Immature natural killer cell (primary cell): ENCODE measurements at regions not wholly inside any gene's neighbourhood (a gene's known extent, or its start where the extent isn't known, plus 50 kb on each side); places are given as distances from the start of the nearest gene placed in this dataset.
A peak's percentile ranks its signal among the peaks of the same experiment; 100 is the strongest.
"Not testable (repeated sequence)": the region's sequence is repeated elsewhere in the genome, so short reads cannot be mapped to it uniquely, and the experiment has no call there.

Experiments used
- DNase-seq, 3 donors: peaks; one replicate each; pipeline ENCODE4 v3.0.0; 2022; ENCODE audit warnings: mixed read lengths in 1 of 3
- H3K27ac Mint-ChIP-seq, 6 donors: one replicate each; pipeline ENCODE4 v1.8.0; 2020; ENCODE audit warnings: mixed read lengths in 6 of 6, mild to moderate bottlenecking in 5 of 6, inconsistent platforms in 4 of 6, moderate library complexity in 3 of 6
- H3K27me3 Mint-ChIP-seq, 3 donors: one replicate each; pipeline ENCODE4 v1.8.0; 2020 to 2021; ENCODE audit warnings: low read depth in 3 of 3, mild to moderate bottlenecking in 3 of 3, mixed read lengths in 3 of 3, moderate library complexity in 3 of 3, inconsistent platforms in 1 of 3
- H3K36me3 Mint-ChIP-seq, 3 donors: one replicate each; pipeline ENCODE4 v1.8.0; 2020; ENCODE audit warnings: mixed read lengths in 3 of 3, inconsistent platforms in 2 of 3, mild to moderate bottlenecking in 2 of 3
- H3K4me1 Mint-ChIP-seq, 2 donors: one replicate each; pipeline ENCODE4 v1.8.0; 2020; ENCODE audit warnings: inconsistent platforms in 2 of 2, mild to moderate bottlenecking in 2 of 2, mixed read lengths in 2 of 2, moderate library complexity in 1 of 2
- H3K4me3 Mint-ChIP-seq, 5 donors: one replicate each; pipeline ENCODE4 v1.8.0; 2020; ENCODE audit warnings: mild to moderate bottlenecking in 5 of 5, mixed read lengths in 5 of 5, inconsistent platforms in 3 of 5, moderate library complexity in 3 of 5
- H3K9me3 Mint-ChIP-seq, 6 donors: one replicate each; pipeline ENCODE4 v1.8.0; 2020; ENCODE audit warnings: mild to moderate bottlenecking in 6 of 6, mixed read lengths in 6 of 6, inconsistent platforms in 4 of 6, moderate library complexity in 3 of 6

GRCh38 chr3:43236008-43236407, 50.3 kb upstream of the SNRK start:
- no peak for DNase-seq
- Mint-ChIP-seq H3K27me3 (peaks cover 0 to 5% (median 2%) of the 10 kb centered on the region in 3 donors), H3K36me3 (peaks cover 0 to 3% (median 3%) of the 10 kb centered on the region in 3 donors), H3K4me3 (no peak overlapping the region), H3K9me3 (no peaks in the 10 kb centered on the region), H3K4me1 (peaks cover 13 to 18% of the 10 kb centered on the region in 2 donors), H3K27ac (no peak overlapping the region)

GRCh38 chr3:43233062-43233461, 53.3 kb upstream of the SNRK start:
- Mint-ChIP-seq H3K9me3 (peaks cover 2 to 4% (median 3%) of the 10 kb centered on the region in 6 donors), H3K27me3 (peaks cover 0 to 2% (median 0%) of the 10 kb centered on the region in 3 donors), H3K4me3 (no peak overlapping the region), H3K4me1 (peaks cover 13 to 18% of the 10 kb centered on the region in 2 donors), H3K27ac (peak overlapping the region in 1 of 6 donors; percentile 4), H3K36me3 (peaks cover 2 to 5% (median 3%) of the 10 kb centered on the region in 3 donors)
- no peak for DNase-seq

- no peak overlapping the region for H3K4me3 Mint-ChIP-seq
- no peak overlapping the region for H3K27ac Mint-ChIP-seq
- H3K9me3 Mint-ChIP-seq = peaks cover 14 to 21% (median 17%) of the 10 kb centered on the region in 6 donors
- DNase-seq = no peak
- H3K4me1 Mint-ChIP-seq = peaks cover 4 to 9% of the 10 kb centered on the region in 2 donors
- peaks cover 15 to 17% (median 16%) of the 10 kb centered on the region in 3 donors for H3K36me3 Mint-ChIP-seq
- H3K27me3 Mint-ChIP-seq = peaks cover 0 to 2% (median 0%) of the 10 kb centered on the region in 3 donors
Measured at GRCh38 chr3:43231276-43232000, 54.9 kb upstream of the SNRK start.

GRCh38 chr3:43229865-43230264, 56.5 kb upstream of the SNRK start:
- DNase-seq, H3K27ac Mint-ChIP-seq, H3K27me3 Mint-ChIP-seq, H3K4me3 Mint-ChIP-seq: not testable (repeated sequence)
- H3K4me1 Mint-ChIP-seq = peaks cover 5 to 15% of the 10 kb centered on the region in 2 donors
- H3K9me3 Mint-ChIP-seq = peaks cover 14 to 21% (median 17%) of the 10 kb centered on the region in 6 donors
- peaks cover 14 to 16% (median 15%) of the 10 kb centered on the region in 3 donors for H3K36me3 Mint-ChIP-seq

GRCh38 chr3:43227685-43228084, 58.7 kb upstream of the SNRK start:
- not testable (repeated sequence) for DNase-seq, H3K4me3 Mint-ChIP-seq, H3K27ac Mint-ChIP-seq, H3K27me3 Mint-ChIP-seq
- Mint-ChIP-seq H3K36me3 (peaks cover 14 to 16% (median 15%) of the 10 kb centered on the region in 3 donors), H3K9me3 (peaks cover 14 to 21% (median 17%) of the 10 kb centered on the region in 6 donors), H3K4me1 (peaks cover 19 to 27% of the 10 kb centered on the region in 2 donors)

- DNase-seq = no peak
- Mint-ChIP-seq H3K36me3 (peaks cover 14 to 16% (median 15%) of the 10 kb centered on the region in 3 donors), H3K27me3 (peaks cover 0 to 3% (median 1%) of the 10 kb centered on the region in 3 donors), H3K4me3 (peak overlapping the region in 1 of 5 donors; percentile 16), H3K27ac (peak overlapping the region in 4 of 6 donors; percentile 17 to 81 (median 75)), H3K9me3 (peaks cover 14 to 21% (median 17%) of the 10 kb centered on the region in 6 donors), H3K4me1 (peaks cover 19 to 27% of the 10 kb centered on the region in 2 donors)
Measured at GRCh38 chr3:43224405-43225073, 61.8 kb upstream of the SNRK start.

- Mint-ChIP-seq H3K27me3 (peaks cover 0 to 3% (median 1%) of the 10 kb centered on the region in 3 donors), H3K4me3 (peak overlapping the region in 1 of 5 donors; percentile 2), H3K27ac (peak overlapping the region in 3 of 6 donors; percentile 15 to 70 (median 37)), H3K36me3 (peaks cover 14 to 16% (median 15%) of the 10 kb centered on the region in 3 donors), H3K9me3 (peaks cover 14 to 21% (median 16%) of the 10 kb centered on the region in 6 donors), H3K4me1 (peaks cover 19 to 27% of the 10 kb centered on the region in 2 donors)
- DNase-seq = peak; percentile 20 to 35 (median 31)
Measured at GRCh38 chr3:43223670-43224364, 62.5 kb upstream of the SNRK start.

- peaks cover 7 to 9% (median 8%) of the 10 kb centered on the region in 3 donors for H3K36me3 Mint-ChIP-seq
- no peak overlapping the region for H3K4me3 Mint-ChIP-seq
- peaks cover 19 to 27% of the 10 kb centered on the region in 2 donors for H3K4me1 Mint-ChIP-seq
- H3K9me3 Mint-ChIP-seq = peaks cover 7 to 12% (median 9%) of the 10 kb centered on the region in 6 donors
- peak overlapping the region in 1 of 6 donors; percentile 76 for H3K27ac Mint-ChIP-seq
- DNase-seq = no peak
- peaks cover 0 to 3% (median 1%) of the 10 kb centered on the region in 3 donors for H3K27me3 Mint-ChIP-seq
Measured at GRCh38 chr3:43222590-43222989, 63.8 kb upstream of the SNRK start.

GRCh38 chr3:43221076-43221475, 65.3 kb upstream of the SNRK start:
- no peak for DNase-seq
- H3K4me3 Mint-ChIP-seq = no peak overlapping the region
- no peaks in the 10 kb centered on the region for H3K36me3 Mint-ChIP-seq
- no peaks in the 10 kb centered on the region for H3K9me3 Mint-ChIP-seq
- peaks cover 19 to 27% of the 10 kb centered on the region in 2 donors for H3K4me1 Mint-ChIP-seq
- peaks cover 0 to 3% (median 1%) of the 10 kb centered on the region in 3 donors for H3K27me3 Mint-ChIP-seq
- H3K27ac Mint-ChIP-seq = peak overlapping the region in 1 of 6 donors; percentile 4

GRCh38 chr3:43219616-43220015, 66.7 kb upstream of the SNRK start:
- H3K27me3 Mint-ChIP-seq = peaks cover 0 to 3% (median 1%) of the 10 kb centered on the region in 3 donors
- H3K4me1 Mint-ChIP-seq = peaks cover 9 to 19% of the 10 kb centered on the region in 2 donors
- H3K27ac Mint-ChIP-seq = no peak overlapping the region
- DNase-seq = no peak
- no peak overlapping the region for H3K4me3 Mint-ChIP-seq
- no peaks in the 10 kb centered on the region for H3K9me3 Mint-ChIP-seq
- H3K36me3 Mint-ChIP-seq = no peaks in the 10 kb centered on the region

GRCh38 chr3:43218921-43219320, 67.4 kb upstream of the SNRK start:
- no peak overlapping the region for H3K27ac Mint-ChIP-seq
- peaks cover 2 to 12% of the 10 kb centered on the region in 2 donors for H3K4me1 Mint-ChIP-seq
- H3K4me3 Mint-ChIP-seq = no peak overlapping the region
- H3K36me3 Mint-ChIP-seq = no peaks in the 10 kb centered on the region
- no peak for DNase-seq
- no peaks in the 10 kb centered on the region for H3K9me3 Mint-ChIP-seq
- H3K27me3 Mint-ChIP-seq = peaks cover 0 to 3% (median 1%) of the 10 kb centered on the region in 3 donors

GRCh38 chr3:43218156-43218555, 68.2 kb upstream of the SNRK start:
- DNase-seq = no peak
- no peaks in the 10 kb centered on the region for H3K9me3 Mint-ChIP-seq
- no peak overlapping the region for H3K4me3 Mint-ChIP-seq
- H3K27me3 Mint-ChIP-seq = peaks cover 0 to 3% (median 1%) of the 10 kb centered on the region in 3 donors
- H3K4me1 Mint-ChIP-seq = peaks cover 0 to 4% of the 10 kb centered on the region in 2 donors
- H3K36me3 Mint-ChIP-seq = no peaks in the 10 kb centered on the region
- no peak overlapping the region for H3K27ac Mint-ChIP-seq

GRCh38 chr3:43217633-43218032, 68.7 kb upstream of the SNRK start:
- peaks cover 0 to 3% (median 1%) of the 10 kb centered on the region in 3 donors for H3K27me3 Mint-ChIP-seq
- no peak for DNase-seq
- H3K4me1 Mint-ChIP-seq = no peaks in the 10 kb centered on the region
- no peaks in the 10 kb centered on the region for H3K9me3 Mint-ChIP-seq
- H3K27ac Mint-ChIP-seq = no peak overlapping the region
- no peaks in the 10 kb centered on the region for H3K36me3 Mint-ChIP-seq
- no peak overlapping the region for H3K4me3 Mint-ChIP-seq
